ENCODE measurements at regions not wholly inside any gene's neighbourhood (a gene's known extent, or its start where the extent isn't known, plus 50 kb on each side); places are given as distances from the start of the nearest gene placed in this dataset.
"Not testable (repeated sequence)": the region's sequence is repeated elsewhere in the genome, so short reads cannot be mapped to it uniquely, and the experiment has no call there.

DNA sequence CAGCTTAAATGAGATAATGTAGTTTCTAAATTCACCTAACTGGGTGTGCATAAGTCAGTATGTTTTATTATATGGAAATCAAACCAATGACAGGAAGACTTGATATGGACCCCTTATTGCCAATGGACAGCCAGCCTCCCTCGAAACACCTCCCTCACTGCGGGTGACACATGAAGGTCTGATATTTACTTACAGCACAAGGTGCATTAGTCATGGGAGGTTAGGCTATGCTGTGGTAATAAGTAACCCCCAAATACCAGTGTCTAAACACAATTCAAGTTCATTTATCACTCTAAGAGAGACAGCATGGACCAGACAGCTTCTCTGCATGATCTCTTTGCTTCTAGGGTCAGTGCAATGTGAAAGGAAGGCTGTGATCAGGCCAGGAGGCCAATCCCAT is 126.0 kb upstream of the KCNJ6 start:
- no peak for DNase-seq

- no peak for DNase-seq
Observed at GRCh38 chr21:38048167-38048566, 131.9 kb upstream of the KCNJ6 start.

GRCh38 chr21:38054334-38054733 is 138.1 kb upstream of the KCNJ6 start:
- DNase-seq: no peak

- no peak for DNase-seq
Observed at GRCh38 chr21:38056481-38056880, 140.2 kb upstream of the KCNJ6 start.

DNA sequence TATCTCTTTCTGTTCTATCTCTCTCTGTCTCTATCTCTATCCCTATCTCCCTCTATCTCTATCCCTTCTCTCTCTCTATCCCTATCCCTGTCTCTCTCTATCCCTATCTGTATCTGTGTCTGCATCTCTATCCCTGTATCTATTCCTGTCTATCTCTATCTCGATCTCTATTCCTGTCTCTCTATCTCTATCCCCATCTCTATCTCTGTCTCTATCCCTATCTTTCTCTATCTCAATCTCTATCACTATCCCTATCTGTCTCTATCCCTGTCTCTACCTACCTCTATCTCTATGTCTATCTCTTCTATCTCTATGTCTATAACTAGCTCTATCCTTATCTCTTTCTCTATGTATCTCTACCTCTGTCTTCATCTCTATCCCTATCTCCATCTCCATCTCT is 141.4 kb upstream of the KCNJ6 start:
- no peak for DNase-seq

GRCh38 chr21:38060533-38060932 is 144.3 kb upstream of the KCNJ6 start:
- no peak for DNase-seq

GRCh38 chr21:38067086-38067739 is 151.0 kb upstream of the KCNJ6 start:
- DNase-seq: no peak

- DNase-seq: no peak
Observed at GRCh38 chr21:38072489-38072888, 156.2 kb upstream of the KCNJ6 start.

- no peak for DNase-seq
Observed at GRCh38 chr21:38075833-38076587, 159.8 kb upstream of the KCNJ6 start.

- no peak for DNase-seq
Observed at GRCh38 chr21:38077569-38077968, 161.3 kb upstream of the KCNJ6 start.

DNA sequence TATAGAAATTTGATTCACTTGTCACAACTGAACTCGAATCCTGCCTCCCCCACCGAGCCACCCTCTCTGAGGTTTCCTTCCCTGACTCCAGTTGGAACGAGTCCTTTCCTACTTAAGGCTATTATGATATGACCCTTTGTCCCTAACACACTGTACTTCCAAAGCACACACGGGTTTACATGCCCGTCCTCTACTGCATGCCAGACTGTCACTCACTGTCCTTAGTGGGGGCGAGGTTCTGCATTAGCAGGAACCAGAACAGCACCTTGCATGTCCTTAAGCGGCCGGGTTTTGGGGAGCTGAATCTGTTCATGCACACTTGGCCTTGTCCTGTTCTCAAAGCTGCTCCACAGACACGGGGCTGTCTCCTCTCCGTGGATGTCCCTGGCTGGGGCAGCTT is 164.6 kb upstream of the KCNJ6 start:
- no peak for DNase-seq

- no peak for DNase-seq
Observed at GRCh38 chr21:38081708-38082107, 165.5 kb upstream of the KCNJ6 start.

GRCh38 chr21:38082936-38083485 is 166.8 kb upstream of the KCNJ6 start:
- DNase-seq: no peak

GRCh38 chr21:38083535-38083934 is 167.3 kb upstream of the KCNJ6 start:
- no peak for DNase-seq

- DNase-seq: no peak
Observed at GRCh38 chr21:38086580-38086979, 170.2 kb upstream of the KCNJ15 start.

GRCh38 chr21:38088916-38089762 is 167.7 kb upstream of the KCNJ15 start:
- no peak for DNase-seq

GRCh38 chr21:38089763-38090046 is 167.1 kb upstream of the KCNJ15 start:
- DNase-seq: no peak

DNA sequence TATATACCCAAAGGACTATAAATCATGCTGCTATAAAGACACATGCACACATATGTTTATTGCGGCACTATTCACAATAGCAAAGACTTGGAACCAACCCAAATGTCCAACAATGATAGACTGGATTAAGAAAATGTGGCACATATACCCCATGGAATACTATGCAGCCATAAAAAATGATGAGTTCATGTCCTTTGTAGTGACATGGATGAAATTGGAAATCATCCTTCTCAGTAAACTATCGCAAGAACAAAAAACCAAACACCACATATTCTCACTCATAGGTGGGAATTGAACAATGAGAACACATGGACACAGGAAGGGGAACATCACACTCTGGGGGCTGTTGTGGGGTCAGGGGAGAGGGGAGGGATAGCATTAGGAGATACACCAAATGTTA is 165.7 kb upstream of the KCNJ15 start:
- DNase-seq: not testable (repeated sequence)

DNA sequence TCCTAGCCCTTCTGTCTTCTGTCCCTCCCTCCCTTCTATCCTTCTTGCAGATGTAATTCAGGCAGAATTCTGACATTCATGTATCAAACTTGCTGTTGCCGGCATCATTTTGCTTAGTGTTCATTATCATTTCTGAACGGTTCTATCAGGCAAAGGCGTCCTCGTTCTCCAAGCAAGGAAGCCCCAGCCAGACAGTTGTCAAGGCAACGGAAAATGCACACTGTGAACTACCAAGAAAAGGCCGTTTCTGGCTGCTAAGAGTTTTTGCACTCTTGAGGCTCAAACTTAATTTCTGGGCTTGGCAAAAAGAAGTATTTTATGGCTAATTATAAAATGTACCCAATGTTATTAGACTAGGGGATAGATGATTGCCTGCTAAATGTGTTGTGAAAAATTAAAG is 164.7 kb upstream of the KCNJ15 start:
- DNase-seq: no peak

DNA sequence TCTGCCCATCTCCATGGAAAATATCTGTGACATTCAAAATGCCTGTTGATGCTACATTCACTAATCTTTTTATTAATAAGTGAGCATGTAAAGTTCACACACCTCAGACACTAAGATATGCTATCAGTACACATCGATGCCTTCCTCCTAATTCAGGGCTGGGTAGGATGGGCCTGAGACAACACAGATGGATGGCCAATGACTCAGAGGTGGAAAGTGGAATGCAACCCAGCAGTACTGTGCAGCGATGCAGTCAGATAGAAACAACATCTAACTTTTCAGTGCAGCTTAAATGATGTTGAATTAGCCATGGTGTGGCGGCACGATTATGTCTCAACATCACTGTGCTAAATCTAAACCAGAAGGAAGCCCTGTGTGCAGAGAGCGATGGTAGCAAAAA is 161.6 kb upstream of the KCNJ15 start:
- no peak for DNase-seq

DNA sequence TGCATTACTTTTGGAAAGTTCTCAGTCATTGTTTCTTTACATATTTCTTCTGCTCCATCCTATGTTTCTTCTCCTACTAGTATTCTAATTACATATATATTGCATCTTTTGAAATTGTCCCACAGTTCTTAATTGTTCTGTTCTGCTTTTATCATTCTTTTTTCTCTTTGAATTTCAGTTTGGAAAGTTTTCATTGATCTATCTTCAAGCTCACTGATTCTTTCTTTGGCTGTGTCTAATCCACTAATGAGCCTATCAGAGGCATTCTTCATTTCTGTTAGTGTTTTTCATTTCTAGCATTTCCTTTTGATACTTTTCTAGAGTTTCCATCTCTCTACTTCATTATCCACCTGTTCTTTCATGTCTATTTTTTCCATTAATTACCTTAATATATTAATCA is 159.0 kb upstream of the KCNJ15 start:
- no peak for DNase-seq

DNA sequence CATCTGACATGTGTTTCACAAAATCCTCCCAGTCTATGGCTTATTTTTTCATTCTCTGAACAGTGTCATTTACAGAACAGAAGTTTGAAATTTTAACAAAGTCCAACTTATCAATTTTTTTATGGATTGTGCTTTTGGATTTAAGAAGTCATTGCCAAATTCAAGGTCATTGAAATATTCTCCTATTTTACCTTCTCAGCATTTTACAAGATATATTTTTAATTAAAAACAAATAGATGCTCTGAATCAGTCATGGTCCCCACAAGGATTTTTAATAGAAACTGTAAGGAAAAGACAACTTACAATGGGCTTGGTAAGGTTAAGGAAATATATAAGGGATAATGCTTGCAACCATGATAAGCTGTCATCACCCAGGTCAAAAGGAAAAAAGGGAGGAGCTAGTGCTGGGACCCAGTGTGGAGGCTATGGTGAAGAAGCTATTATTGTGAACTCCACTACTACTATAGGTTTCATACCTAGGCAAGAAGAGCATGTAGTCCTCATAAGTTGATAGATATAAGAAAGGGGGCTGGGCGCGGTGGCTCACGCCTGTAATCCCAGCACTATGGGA is 144.5 kb upstream of the KCNJ15 start:
- DNase-seq: no peak

DNA sequence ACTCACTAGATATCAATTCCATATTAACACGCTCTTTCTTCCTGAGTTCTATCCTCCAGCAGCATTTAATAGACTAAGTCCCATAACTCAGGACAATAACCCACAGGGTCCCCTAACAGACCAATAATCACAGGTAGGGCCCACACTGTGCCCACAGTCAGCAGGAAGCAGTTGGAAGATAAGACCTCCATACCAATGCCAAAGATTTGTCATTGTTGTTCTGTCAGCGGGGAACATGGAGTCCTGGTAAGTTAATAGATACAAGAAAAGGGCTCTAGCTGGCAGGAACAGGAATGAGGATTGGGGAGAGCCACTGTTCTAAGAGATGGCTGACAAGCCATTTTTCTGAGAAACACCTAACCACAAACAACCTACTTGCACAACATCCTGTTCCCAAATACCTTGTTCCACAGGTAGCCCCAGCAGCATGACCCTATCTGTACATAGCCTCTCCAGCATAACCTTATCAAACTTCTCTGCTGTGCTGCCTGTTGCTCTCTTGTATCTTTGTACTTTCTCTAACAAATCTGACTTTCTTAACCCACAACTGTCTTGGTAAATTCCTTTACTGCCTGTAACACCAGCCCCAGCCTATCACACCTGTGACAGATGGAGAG is 142.0 kb upstream of the KCNJ15 start:
- no peak for DNase-seq

All from stimulated activated CD4-positive, alpha-beta T cell treated with anti-CD3 and anti-CD28 coated beads, Interleukin-2, amount 100 ng/mL, for 24 hours (primary cell).